ENCODE measurements at regions not wholly inside any gene's neighbourhood (a gene's known extent, or its start where the extent isn't known, plus 50 kb on each side); places are given as distances from the start of the nearest gene placed in this dataset.

DNA sequence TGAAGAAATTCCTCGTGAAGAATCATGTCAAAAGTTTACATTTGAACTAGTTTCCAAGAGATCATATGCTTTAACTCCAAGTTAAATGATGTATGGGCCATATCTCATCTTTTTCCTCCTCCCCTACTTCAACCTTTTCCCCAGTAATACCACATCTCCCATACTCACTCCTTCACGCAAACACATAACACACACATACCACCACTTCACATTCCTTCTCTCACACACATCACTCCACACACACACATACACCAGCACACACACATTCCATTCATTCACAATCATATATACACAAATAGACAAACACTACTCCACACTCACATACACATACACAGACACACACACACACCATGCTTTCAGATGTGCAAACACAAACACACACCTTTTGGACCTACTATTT is 769.0 kb upstream of the NR2F2 start:
- TF ChIP-seq, protein P1, sequence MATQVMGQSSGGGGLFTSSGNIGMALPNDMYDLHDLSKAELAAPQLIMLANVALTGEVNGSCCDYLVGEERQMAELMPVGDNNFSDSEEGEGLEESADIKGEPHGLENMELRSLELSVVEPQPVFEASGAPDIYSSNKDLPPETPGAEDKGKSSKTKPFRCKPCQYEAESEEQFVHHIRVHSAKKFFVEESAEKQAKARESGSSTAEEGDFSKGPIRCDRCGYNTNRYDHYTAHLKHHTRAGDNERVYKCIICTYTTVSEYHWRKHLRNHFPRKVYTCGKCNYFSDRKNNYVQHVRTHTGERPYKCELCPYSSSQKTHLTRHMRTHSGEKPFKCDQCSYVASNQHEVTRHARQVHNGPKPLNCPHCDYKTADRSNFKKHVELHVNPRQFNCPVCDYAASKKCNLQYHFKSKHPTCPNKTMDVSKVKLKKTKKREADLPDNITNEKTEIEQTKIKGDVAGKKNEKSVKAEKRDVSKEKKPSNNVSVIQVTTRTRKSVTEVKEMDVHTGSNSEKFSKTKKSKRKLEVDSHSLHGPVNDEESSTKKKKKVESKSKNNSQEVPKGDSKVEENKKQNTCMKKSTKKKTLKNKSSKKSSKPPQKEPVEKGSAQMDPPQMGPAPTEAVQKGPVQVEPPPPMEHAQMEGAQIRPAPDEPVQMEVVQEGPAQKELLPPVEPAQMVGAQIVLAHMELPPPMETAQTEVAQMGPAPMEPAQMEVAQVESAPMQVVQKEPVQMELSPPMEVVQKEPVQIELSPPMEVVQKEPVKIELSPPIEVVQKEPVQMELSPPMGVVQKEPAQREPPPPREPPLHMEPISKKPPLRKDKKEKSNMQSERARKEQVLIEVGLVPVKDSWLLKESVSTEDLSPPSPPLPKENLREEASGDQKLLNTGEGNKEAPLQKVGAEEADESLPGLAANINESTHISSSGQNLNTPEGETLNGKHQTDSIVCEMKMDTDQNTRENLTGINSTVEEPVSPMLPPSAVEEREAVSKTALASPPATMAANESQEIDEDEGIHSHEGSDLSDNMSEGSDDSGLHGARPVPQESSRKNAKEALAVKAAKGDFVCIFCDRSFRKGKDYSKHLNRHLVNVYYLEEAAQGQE (IDR thresholded peaks at IDR 0.05; ENCODE audit: insufficient read depth in 1 of 2, low read depth in 2 of 2, low read length in 2 of 2) = no peak
- TF ChIP-seq SIN3A (IDR thresholded peaks at IDR 0.05; ENCODE audit: borderline replicate concordance, insufficient read depth, low read length) = no peak
- no peak for TF ChIP-seq POLR2AphosphoS5 (IDR thresholded peaks at IDR 0.05; ENCODE audit: low read depth, low read length)

Measured in PFSK-1 (cell line).